PFSK-1 (cell line): ENCODE measurements at regions not wholly inside any gene's neighbourhood (a gene's known extent, or its start where the extent isn't known, plus 50 kb on each side); places are given as distances from the start of the nearest gene placed in this dataset.

Experiments
- FOXP2 ChIP-seq: optimal IDR thresholded peaks from 2 replicates; pipeline ENCODE3; 2011; ENCODE audit warnings: borderline replicate concordance, control low read depth, inconsistent platforms; ENCODE audit not compliant: insufficient read depth; ENCODE audit errors: extremely low read length, extremely low read depth
- POLR2AphosphoS5 ChIP-seq: IDR thresholded peaks from 2 replicates; pipeline ENCODE4 v1.6.1; 2012; ENCODE audit warnings: low read depth, mild to moderate bottlenecking, control low read depth, low read length, moderate library complexity
- SIN3A ChIP-seq: IDR thresholded peaks from 2 replicates; pipeline ENCODE4 v1.6.1; 2012; ENCODE audit warnings: mild to moderate bottlenecking, low read length, moderate library complexity, borderline replicate concordance; ENCODE audit not compliant: insufficient read depth
- TAF1 ChIP-seq: IDR thresholded peaks from 2 replicates; pipeline ENCODE4 v1.6.1; 2012; ENCODE audit warnings: low read length, control low read depth, borderline replicate concordance; ENCODE audit not compliant: insufficient read depth
- TF ChIP-seq, protein P1 (sequence below), 2 experiments: IDR thresholded peaks; 2 replicates each; pipeline versions ENCODE4 v1.6.1 to v1.8.0; 2011 to 2012; ENCODE audit warnings: low read depth in 2 of 2, low read length in 2 of 2, control low read depth in 1 of 2, inconsistent platforms in 1 of 2, mild to moderate bottlenecking in 1 of 2, moderate library complexity in 1 of 2; ENCODE audit not compliant: insufficient read depth in 1 of 2

DNA sequence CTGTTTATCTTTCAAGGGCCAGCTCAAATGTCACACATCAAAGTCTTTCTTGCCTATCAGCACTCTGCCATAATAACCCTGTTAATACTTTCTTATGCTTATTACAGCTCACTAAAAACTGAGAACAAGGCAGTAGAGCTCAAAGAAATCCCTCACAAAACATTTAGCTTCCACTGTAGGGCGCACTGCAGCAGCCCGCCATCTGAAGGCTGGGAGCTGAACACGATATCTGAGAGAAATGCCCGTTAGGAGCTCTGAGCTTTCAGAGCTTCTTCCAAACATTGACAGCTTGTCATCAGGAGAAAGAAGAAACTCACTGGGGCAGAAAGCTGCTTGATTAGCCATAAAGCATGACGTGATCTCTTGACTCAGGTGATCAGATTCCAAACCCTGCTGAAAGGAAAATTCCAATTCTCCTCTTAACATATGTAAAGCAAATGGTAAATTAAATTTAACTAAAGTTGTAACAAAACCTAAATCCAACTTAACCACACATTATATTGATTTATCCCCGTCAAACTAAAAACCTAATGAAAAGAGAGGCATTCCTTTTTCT lies 175.7 kb downstream of the C12orf50 start:
- TF ChIP-seq POLR2AphosphoS5 (no peak), SIN3A (no peak), TAF1 (no peak), FOXP2 (no peak)
- TF ChIP-seq, protein P1, sequence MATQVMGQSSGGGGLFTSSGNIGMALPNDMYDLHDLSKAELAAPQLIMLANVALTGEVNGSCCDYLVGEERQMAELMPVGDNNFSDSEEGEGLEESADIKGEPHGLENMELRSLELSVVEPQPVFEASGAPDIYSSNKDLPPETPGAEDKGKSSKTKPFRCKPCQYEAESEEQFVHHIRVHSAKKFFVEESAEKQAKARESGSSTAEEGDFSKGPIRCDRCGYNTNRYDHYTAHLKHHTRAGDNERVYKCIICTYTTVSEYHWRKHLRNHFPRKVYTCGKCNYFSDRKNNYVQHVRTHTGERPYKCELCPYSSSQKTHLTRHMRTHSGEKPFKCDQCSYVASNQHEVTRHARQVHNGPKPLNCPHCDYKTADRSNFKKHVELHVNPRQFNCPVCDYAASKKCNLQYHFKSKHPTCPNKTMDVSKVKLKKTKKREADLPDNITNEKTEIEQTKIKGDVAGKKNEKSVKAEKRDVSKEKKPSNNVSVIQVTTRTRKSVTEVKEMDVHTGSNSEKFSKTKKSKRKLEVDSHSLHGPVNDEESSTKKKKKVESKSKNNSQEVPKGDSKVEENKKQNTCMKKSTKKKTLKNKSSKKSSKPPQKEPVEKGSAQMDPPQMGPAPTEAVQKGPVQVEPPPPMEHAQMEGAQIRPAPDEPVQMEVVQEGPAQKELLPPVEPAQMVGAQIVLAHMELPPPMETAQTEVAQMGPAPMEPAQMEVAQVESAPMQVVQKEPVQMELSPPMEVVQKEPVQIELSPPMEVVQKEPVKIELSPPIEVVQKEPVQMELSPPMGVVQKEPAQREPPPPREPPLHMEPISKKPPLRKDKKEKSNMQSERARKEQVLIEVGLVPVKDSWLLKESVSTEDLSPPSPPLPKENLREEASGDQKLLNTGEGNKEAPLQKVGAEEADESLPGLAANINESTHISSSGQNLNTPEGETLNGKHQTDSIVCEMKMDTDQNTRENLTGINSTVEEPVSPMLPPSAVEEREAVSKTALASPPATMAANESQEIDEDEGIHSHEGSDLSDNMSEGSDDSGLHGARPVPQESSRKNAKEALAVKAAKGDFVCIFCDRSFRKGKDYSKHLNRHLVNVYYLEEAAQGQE (IDR thresholded peaks at IDR 0.05; ENCODE audit: insufficient read depth in 1 of 2, low read depth in 2 of 2, low read length in 2 of 2) = no peak
